GM21825 (cell line): ENCODE measurements at regions not wholly inside any gene's neighbourhood (a gene's known extent, or its start where the extent isn't known, plus 50 kb on each side); places are given as distances from the start of the nearest gene placed in this dataset.

ENCODE experiments used
- ATAC-seq: cut with Tn5 transposase; IDR thresholded peaks from one replicate; pipeline ENCODE4 v1.9.1; 2021; ENCODE audit warnings: mild to moderate bottlenecking, moderate library complexity; ENCODE audit not compliant: unreplicated experiment

- no peak for ATAC-seq
Observed at GRCh38 chr9:87115785-87116184, 168.5 kb upstream of the GAS1 start.

GRCh38 chr9:87116492-87116891 is 169.2 kb upstream of the GAS1 start:
- no peak for ATAC-seq

GRCh38 chr9:87118594-87118993 is 171.3 kb upstream of the GAS1 start:
- no peak for ATAC-seq

GRCh38 chr9:87119328-87119881 is 172.1 kb upstream of the GAS1 start:
- no peak for ATAC-seq

GRCh38 chr9:87120610-87121009 is 173.3 kb upstream of the GAS1 start:
- ATAC-seq = no peak

- no peak for ATAC-seq
Observed at GRCh38 chr9:87122947-87123685, 175.8 kb upstream of the GAS1 start.

GRCh38 chr9:87123830-87124229 is 176.5 kb upstream of the GAS1 start:
- ATAC-seq = no peak

- no peak for ATAC-seq
Observed at GRCh38 chr9:87125819-87126218, 178.5 kb upstream of the GAS1 start.

GRCh38 chr9:87127543-87127942 is 180.2 kb upstream of the GAS1 start:
- no peak for ATAC-seq

GRCh38 chr9:87127978-87128614 is 180.8 kb upstream of the GAS1 start:
- ATAC-seq = no peak

- ATAC-seq = no peak
Observed at GRCh38 chr9:87128844-87129493, 181.7 kb upstream of the GAS1 start.

GRCh38 chr9:87135074-87135473 is 187.8 kb upstream of the GAS1 start:
- ATAC-seq = no peak

- no peak for ATAC-seq
Observed at GRCh38 chr9:87137718-87138117, 190.4 kb upstream of the GAS1 start.

GRCh38 chr9:87138128-87139040 is 191.1 kb upstream of the GAS1 start:
- ATAC-seq = no peak

GRCh38 chr9:87139099-87139730 is 191.9 kb upstream of the GAS1 start:
- no peak for ATAC-seq

- no peak for ATAC-seq
Observed at GRCh38 chr9:87140142-87140541, 192.8 kb upstream of the GAS1 start.

- ATAC-seq = no peak
Observed at GRCh38 chr9:87140605-87141109, 193.4 kb upstream of the GAS1 start.

- ATAC-seq = no peak
Observed at GRCh38 chr9:87141124-87141523, 193.8 kb upstream of the GAS1 start.

- no peak for ATAC-seq
Observed at GRCh38 chr9:87146933-87147332, 199.6 kb upstream of the GAS1 start.

- no peak for ATAC-seq
Observed at GRCh38 chr9:87147839-87148238, 200.5 kb upstream of the GAS1 start.
